Subcutaneous abdominal adipose tissue (tissue), 5 donors: ENCODE measurements at regions not wholly inside any gene's neighbourhood (a gene's known extent, or its start where the extent isn't known, plus 50 kb on each side); places are given as distances from the start of the nearest gene placed in this dataset.
"Not testable (repeated sequence)": the region's sequence is repeated elsewhere in the genome, so short reads cannot be mapped to it uniquely, and the experiment has no call there.

Source experiments
- H3K27ac ChIP-seq: one replicate; pipeline ENCODE4 v1.7.0; 2013; ENCODE audit warnings: low read depth, mild to moderate bottlenecking, inconsistent platforms, low read length, moderate library complexity
- H3K27me3 ChIP-seq, 5 donors: one replicate each; pipeline ENCODE4 v1.7.0; 2013; ENCODE audit warnings: low read length in 5 of 5, inconsistent platforms in 1 of 5; ENCODE audit not compliant: control insufficient read depth in 5 of 5, insufficient read depth in 4 of 5
- H3K36me3 ChIP-seq, 5 donors: one replicate each; pipeline ENCODE4 v1.7.0; 2013; ENCODE audit warnings: low read length in 5 of 5; ENCODE audit not compliant: control insufficient read depth in 5 of 5, insufficient read depth in 5 of 5
- H3K4me1 ChIP-seq, 5 donors: one replicate each; pipeline ENCODE4 v1.7.0; 2013; ENCODE audit warnings: low read length in 5 of 5, mild to moderate bottlenecking in 3 of 5, moderate library complexity in 1 of 5; ENCODE audit not compliant: control insufficient read depth in 5 of 5, insufficient read depth in 5 of 5
- H3K4me3 ChIP-seq, 5 donors: one replicate each; pipeline ENCODE4 v1.7.0; 2013; ENCODE audit warnings: low read length in 5 of 5, low read depth in 1 of 5
- H3K9ac ChIP-seq, 5 donors: one replicate each; pipeline ENCODE4 v1.7.0; 2013; ENCODE audit warnings: low read length in 5 of 5, mild to moderate bottlenecking in 4 of 5, moderate library complexity in 3 of 5
- H3K9me3 ChIP-seq, 5 donors: one replicate each; pipeline ENCODE4 v1.7.0; 2013; ENCODE audit warnings: low read length in 5 of 5; ENCODE audit not compliant: control insufficient read depth in 5 of 5
- donor health status: healthy.
- donor health status: healthy.
- donor health status: healthy.
- donor health status: healthy.
- donor health status: healthy.

- no peaks in the 10 kb centered on the region for H3K9me3 ChIP-seq
- no peak overlapping the region for H3K4me3 ChIP-seq
- peaks cover 2 to 14% (median 7%) of the 10 kb centered on the region in 5 donors for H3K4me1 ChIP-seq
- H3K27me3 ChIP-seq: no peaks in the 10 kb centered on the region
- no peaks in the 10 kb centered on the region for H3K36me3 ChIP-seq
- H3K9ac ChIP-seq: no peak overlapping the region
- H3K27ac ChIP-seq: no peak overlapping the region
Measured at GRCh38 chr10:33860552-33860951, 526.1 kb upstream of the NRP1 start.

GRCh38 chr10:33859319-33860022, 525.0 kb upstream of the NRP1 start:
- Histone ChIP-seq H3K36me3 (no peaks in the 10 kb centered on the region), H3K9ac (no peak overlapping the region), H3K9me3 (no peaks in the 10 kb centered on the region), H3K4me3 (no peak overlapping the region), H3K27me3 (no peaks in the 10 kb centered on the region), H3K27ac (no peak overlapping the region), H3K4me1 (peaks cover 2 to 14% (median 7%) of the 10 kb centered on the region in 5 donors)

DNA sequence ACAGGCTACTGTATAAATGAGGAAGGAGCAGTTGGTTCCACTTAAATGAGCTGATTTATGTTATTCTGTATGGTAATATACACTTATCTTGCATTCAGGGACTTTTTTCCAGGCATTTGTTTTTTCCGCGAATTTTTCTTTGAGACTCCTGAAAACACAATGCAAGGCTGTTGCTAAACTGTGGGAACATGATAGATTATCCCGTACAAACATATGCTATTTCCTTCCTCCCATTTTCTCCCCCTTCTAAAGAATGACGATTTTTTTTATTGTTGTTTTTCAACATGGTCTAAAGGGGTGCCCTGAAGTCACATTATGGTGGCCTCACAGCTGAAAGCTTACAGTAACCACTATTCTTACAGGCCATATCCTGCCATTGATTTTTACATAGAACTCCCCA, 523.9 kb upstream of the NRP1 start:
- Histone ChIP-seq H3K9ac (no peak overlapping the region), H3K36me3 (no peaks in the 10 kb centered on the region), H3K4me1 (peaks cover 2 to 14% (median 7%) of the 10 kb centered on the region in 5 donors), H3K27ac (no peak overlapping the region), H3K9me3 (no peaks in the 10 kb centered on the region), H3K27me3 (no peaks in the 10 kb centered on the region), H3K4me3 (no peak overlapping the region)

DNA sequence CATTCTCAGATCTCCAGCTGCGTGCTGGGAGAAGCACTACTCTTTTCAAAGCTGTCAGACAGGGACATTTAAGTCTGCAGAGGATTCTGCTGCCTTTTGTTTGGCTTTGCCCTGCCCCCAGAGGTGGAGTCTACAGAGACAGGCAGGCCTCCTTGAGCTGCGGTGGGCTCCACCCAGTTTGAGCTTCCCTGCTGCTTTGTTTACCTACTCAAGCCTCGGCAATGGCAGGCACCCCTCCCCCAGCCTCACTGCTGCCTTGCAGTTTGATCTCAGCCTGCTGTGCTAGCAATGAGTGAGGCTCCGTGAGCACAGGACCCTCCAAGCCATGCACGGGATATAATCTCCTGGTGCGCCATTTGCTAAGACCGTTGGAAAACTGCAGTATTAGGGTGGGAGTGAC, 518.8 kb upstream of the NRP1 start:
- not testable (repeated sequence) for H3K36me3 ChIP-seq, H3K4me3 ChIP-seq, H3K27me3 ChIP-seq, H3K9ac ChIP-seq, H3K9me3 ChIP-seq, H3K27ac ChIP-seq, H3K4me1 ChIP-seq

GRCh38 chr10:33843379-33843778, 508.9 kb upstream of the NRP1 start:
- peaks cover 0 to 2% (median 0%) of the 10 kb centered on the region in 5 donors for H3K9me3 ChIP-seq

DNA sequence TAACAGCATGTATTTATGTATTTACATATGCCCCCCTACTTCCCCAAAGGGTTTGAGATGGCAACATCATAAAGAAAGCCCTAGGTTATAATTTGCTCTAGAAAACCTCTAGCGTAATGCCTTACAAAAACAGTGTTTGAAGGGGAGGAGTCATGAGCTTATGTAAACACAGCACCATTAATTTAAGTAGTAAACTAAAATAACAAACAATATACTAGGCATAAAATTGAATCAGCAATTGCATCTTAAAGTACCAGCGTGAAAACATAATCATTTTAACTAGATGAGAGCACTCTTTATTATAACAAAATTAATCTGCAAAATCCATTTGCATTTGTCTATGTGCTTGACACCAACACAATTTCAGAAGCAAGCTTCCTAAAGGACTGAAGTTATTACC, 507.2 kb upstream of the NRP1 start:
- Histone ChIP-seq H3K27ac (no peak overlapping the region), H3K4me1 (no peaks in the 10 kb centered on the region), H3K36me3 (no peaks in the 10 kb centered on the region), H3K9ac (no peak overlapping the region), H3K4me3 (no peak overlapping the region), H3K9me3 (peaks cover 0 to 2% (median 0%) of the 10 kb centered on the region in 5 donors), H3K27me3 (no peaks in the 10 kb centered on the region)

More at GRCh38 chr10:33843379-33843778, 508.9 kb upstream of the NRP1 start:
- H3K4me1 ChIP-seq: no peaks in the 10 kb centered on the region
- H3K9ac ChIP-seq: no peak overlapping the region
- no peaks in the 10 kb centered on the region for H3K36me3 ChIP-seq
- H3K27ac ChIP-seq: no peak overlapping the region
- H3K4me3 ChIP-seq: no peak overlapping the region
- no peaks in the 10 kb centered on the region for H3K27me3 ChIP-seq

DNA sequence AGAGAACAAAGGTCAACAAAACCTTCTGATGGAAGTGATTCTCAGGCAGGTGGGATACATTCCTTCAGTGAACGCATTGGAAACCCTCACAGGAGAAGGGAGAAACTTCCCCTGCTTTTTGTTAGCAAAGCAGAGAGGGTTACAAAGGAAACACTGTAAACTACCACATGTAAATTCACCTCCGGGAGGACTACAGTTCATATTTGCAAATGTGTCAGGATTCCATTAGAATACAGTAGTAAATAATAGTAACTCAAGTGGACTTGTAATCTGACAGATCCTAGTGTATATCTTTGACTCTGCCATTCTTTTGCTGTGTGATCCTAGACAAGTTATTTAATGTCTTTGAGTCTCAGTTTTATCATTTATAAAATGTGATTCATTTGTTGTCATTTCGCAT, 504.3 kb upstream of the NRP1 start:
- H3K27me3 ChIP-seq: no peaks in the 10 kb centered on the region
- H3K9me3 ChIP-seq: peaks cover 0 to 2% (median 0%) of the 10 kb centered on the region in 5 donors
- no peaks in the 10 kb centered on the region for H3K4me1 ChIP-seq
- no peak overlapping the region for H3K27ac ChIP-seq
- no peak overlapping the region for H3K9ac ChIP-seq
- H3K36me3 ChIP-seq: no peaks in the 10 kb centered on the region
- no peak overlapping the region for H3K4me3 ChIP-seq

DNA sequence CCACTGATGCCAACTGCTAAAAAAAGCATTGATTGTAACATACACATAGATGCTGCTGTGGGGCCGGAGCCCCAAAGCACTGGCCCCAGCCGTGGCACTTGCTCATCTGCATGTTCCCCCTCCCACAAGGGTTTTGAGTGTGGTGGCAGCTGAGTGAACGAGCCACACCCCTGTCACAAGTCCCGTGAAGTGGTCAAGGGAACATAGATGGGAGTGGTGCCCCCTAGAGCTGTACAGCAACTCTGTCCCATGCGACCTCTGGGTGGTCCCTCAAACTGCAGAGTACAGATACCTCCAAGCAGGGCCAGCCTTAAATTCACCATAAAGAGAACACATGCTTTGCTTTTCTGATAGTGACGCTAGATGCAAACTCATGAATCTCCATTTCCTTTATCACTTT, 503.3 kb upstream of the NRP1 start:
- Histone ChIP-seq H3K9me3 (no peaks in the 10 kb centered on the region), H3K27ac (no peak overlapping the region), H3K27me3 (no peaks in the 10 kb centered on the region), H3K9ac (no peak overlapping the region), H3K4me3 (no peak overlapping the region), H3K4me1 (no peaks in the 10 kb centered on the region), H3K36me3 (no peaks in the 10 kb centered on the region)

- Histone ChIP-seq H3K9me3 (no peaks in the 10 kb centered on the region), H3K9ac (no peak overlapping the region), H3K27me3 (no peaks in the 10 kb centered on the region), H3K4me3 (no peak overlapping the region), H3K4me1 (no peaks in the 10 kb centered on the region), H3K27ac (no peak overlapping the region), H3K36me3 (no peaks in the 10 kb centered on the region)
Measured at GRCh38 chr10:33835556-33835955, 501.1 kb upstream of the NRP1 start.

- Histone ChIP-seq H3K27me3 (no peaks in the 10 kb centered on the region), H3K4me1 (no peaks in the 10 kb centered on the region), H3K9ac (no peak overlapping the region), H3K36me3 (no peaks in the 10 kb centered on the region), H3K9me3 (no peaks in the 10 kb centered on the region), H3K27ac (no peak overlapping the region), H3K4me3 (no peak overlapping the region)
Measured at GRCh38 chr10:33833566-33833965, 499.1 kb upstream of the NRP1 start.
